CD4-positive, alpha-beta T cell treated with Interleukin-4 for 1 hour (primary cell): ENCODE measurements at regions not wholly inside any gene's neighbourhood (a gene's known extent, or its start where the extent isn't known, plus 50 kb on each side); places are given as distances from the start of the nearest gene placed in this dataset.

Source experiments
- DNase-seq, 2 donors: peaks; one replicate each; pipeline ENCODE4 v3.0.0-alpha.2; 2020 to 2022

GRCh38 chr5:128904805-128905567 is 60.3 kb upstream of the SLC27A6 start:
- DNase-seq = no peak

GRCh38 chr5:128905568-128906110 is 59.6 kb upstream of the SLC27A6 start:
- peak in 1 of 2 donors; percentile 57 for DNase-seq

DNA sequence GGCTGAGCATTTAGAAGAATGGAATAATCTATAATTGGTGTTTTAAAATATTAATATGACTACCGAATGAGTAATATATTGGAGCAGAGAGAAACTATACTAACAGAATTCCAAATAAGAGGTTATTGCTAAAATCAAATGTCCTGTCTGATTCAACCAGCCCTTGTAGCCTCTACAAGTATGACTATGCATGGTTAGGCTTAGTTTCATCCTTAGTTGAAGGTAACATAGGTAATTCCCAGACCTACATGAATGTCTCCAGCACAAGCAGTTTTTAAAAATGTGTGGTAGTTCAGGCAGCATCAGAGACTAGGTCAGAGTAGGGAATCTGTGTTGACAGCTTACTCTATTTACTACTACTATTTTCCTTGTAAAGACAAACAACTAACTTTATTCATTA is 51.7 kb upstream of the SLC27A6 start:
- DNase-seq = no peak
